Stimulated activated CD4-positive, alpha-beta T cell treated with anti-CD3 and anti-CD28 coated beads, Interleukin-4, amount 100 ng/mL, for 1 hour (primary cell): ENCODE measurements at regions not wholly inside any gene's neighbourhood (a gene's known extent, or its start where the extent isn't known, plus 50 kb on each side); places are given as distances from the start of the nearest gene placed in this dataset.
"Not testable (repeated sequence)": the region's sequence is repeated elsewhere in the genome, so short reads cannot be mapped to it uniquely, and the experiment has no call there.

Source experiments
- DNase-seq: peaks from one replicate; pipeline ENCODE4 v3.0.0-alpha.2; 2020

- DNase-seq = no peak
Measured at GRCh38 chr6:140684776-140685550, 1310.5 kb upstream of the CITED2 start.

- no peak for DNase-seq
Measured at GRCh38 chr6:140677781-140678528, 1303.5 kb upstream of the CITED2 start.

GRCh38 chr6:140671926-140672325 is 1297.5 kb upstream of the CITED2 start:
- no peak for DNase-seq

GRCh38 chr6:140670021-140670420 is 1295.6 kb upstream of the CITED2 start:
- no peak for DNase-seq

GRCh38 chr6:140669321-140669720 is 1294.9 kb upstream of the CITED2 start:
- DNase-seq = no peak

- DNase-seq = no peak
Measured at GRCh38 chr6:140663772-140664171, 1289.3 kb upstream of the CITED2 start.

- DNase-seq = no peak
Measured at GRCh38 chr6:140663094-140663493, 1288.6 kb upstream of the CITED2 start.

GRCh38 chr6:140661691-140662090 is 1287.2 kb upstream of the CITED2 start:
- DNase-seq = no peak

- DNase-seq = no peak
Measured at GRCh38 chr6:140660295-140660694, 1285.8 kb upstream of the CITED2 start.

GRCh38 chr6:140653972-140654371 is 1279.5 kb upstream of the CITED2 start:
- no peak for DNase-seq

GRCh38 chr6:140653506-140653905 is 1279.1 kb upstream of the CITED2 start:
- no peak for DNase-seq

- not testable (repeated sequence) for DNase-seq
Measured at GRCh38 chr6:140649502-140649901, 1275.1 kb upstream of the CITED2 start.

GRCh38 chr6:140647322-140647721 is 1272.9 kb upstream of the CITED2 start:
- not testable (repeated sequence) for DNase-seq

GRCh38 chr6:140644017-140644416 is 1269.6 kb upstream of the CITED2 start:
- no peak for DNase-seq

GRCh38 chr6:140641412-140641811 is 1267.0 kb upstream of the CITED2 start:
- no peak for DNase-seq

- DNase-seq = no peak
Measured at GRCh38 chr6:140636908-140637402, 1262.5 kb upstream of the CITED2 start.

- no peak for DNase-seq
Measured at GRCh38 chr6:140636271-140636907, 1261.9 kb upstream of the CITED2 start.

GRCh38 chr6:140627002-140627401 is 1252.6 kb upstream of the CITED2 start:
- no peak for DNase-seq

GRCh38 chr6:140623498-140623897 is 1249.0 kb upstream of the CITED2 start:
- DNase-seq = no peak

GRCh38 chr6:140620496-140620895 is 1246.0 kb upstream of the CITED2 start:
- DNase-seq = no peak

GRCh38 chr6:140609956-140610355 is 1235.5 kb upstream of the CITED2 start:
- no peak for DNase-seq

GRCh38 chr6:140609321-140609720 is 1234.9 kb upstream of the CITED2 start:
- DNase-seq = no peak

- no peak for DNase-seq
Measured at GRCh38 chr6:140604786-140605185, 1230.3 kb upstream of the CITED2 start.
